Coronary artery (tissue), 2 donors: ENCODE measurements at regions not wholly inside any gene's neighbourhood (a gene's known extent, or its start where the extent isn't known, plus 50 kb on each side); places are given as distances from the start of the nearest gene placed in this dataset.

Experiments
- DNase-seq: peaks from one replicate; pipeline ENCODE4 v3.0.0-alpha.2; 2017; ENCODE audit warnings: low spot score
- H3K27ac ChIP-seq, 2 donors: fragments of 200-600 bp; sonication (generic); one replicate each; pipeline ENCODE4 v1.5.1; 2016 to 2019
- H3K4me3 ChIP-seq: fragments of 200-600 bp; sonication (generic); 2 replicates; pipeline ENCODE4 v1.5.1; 2016; ENCODE audit warnings: mild to moderate bottlenecking, moderate library complexity
- TF ChIP-seq, protein P1 (sequence below): fragments of 200-600 bp; sonication (generic); IDR thresholded peaks from one replicate; pipeline ENCODE4 v1.5.1; 2019; ENCODE audit warnings: antibody characterized with exemption

DNA sequence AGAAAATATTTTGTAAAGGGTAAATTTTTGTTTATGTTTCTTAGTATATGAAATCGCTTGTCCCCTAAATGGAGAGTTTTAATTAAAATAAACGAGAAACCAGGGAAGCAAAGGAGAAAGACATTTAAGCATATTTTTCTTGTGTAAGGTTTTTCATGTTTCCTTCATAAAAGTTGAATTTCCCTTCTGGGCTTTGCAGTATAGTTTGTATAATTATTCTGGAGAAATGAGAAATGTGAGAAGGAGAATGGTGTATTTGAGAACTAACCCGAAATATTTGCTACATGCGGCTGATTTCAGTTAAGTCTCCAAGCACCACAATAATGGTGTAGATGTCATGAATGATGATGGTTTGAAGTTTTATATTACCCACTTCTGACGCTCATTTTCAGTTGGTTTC, 307.7 kb upstream of the SEL1L start:
- TF ChIP-seq, protein P1, sequence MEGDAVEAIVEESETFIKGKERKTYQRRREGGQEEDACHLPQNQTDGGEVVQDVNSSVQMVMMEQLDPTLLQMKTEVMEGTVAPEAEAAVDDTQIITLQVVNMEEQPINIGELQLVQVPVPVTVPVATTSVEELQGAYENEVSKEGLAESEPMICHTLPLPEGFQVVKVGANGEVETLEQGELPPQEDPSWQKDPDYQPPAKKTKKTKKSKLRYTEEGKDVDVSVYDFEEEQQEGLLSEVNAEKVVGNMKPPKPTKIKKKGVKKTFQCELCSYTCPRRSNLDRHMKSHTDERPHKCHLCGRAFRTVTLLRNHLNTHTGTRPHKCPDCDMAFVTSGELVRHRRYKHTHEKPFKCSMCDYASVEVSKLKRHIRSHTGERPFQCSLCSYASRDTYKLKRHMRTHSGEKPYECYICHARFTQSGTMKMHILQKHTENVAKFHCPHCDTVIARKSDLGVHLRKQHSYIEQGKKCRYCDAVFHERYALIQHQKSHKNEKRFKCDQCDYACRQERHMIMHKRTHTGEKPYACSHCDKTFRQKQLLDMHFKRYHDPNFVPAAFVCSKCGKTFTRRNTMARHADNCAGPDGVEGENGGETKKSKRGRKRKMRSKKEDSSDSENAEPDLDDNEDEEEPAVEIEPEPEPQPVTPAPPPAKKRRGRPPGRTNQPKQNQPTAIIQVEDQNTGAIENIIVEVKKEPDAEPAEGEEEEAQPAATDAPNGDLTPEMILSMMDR = no peak
- Histone ChIP-seq H3K4me3 (no peak overlapping the region), H3K27ac (no peak overlapping the region)
- DNase-seq = no peak

GRCh38 chr14:81849714-81850113, 316.1 kb upstream of the SEL1L start:
- DNase-seq = no peak
- TF ChIP-seq, protein P1 = no peak
- Histone ChIP-seq H3K4me3 (no peak overlapping the region), H3K27ac (no peak overlapping the region)

GRCh38 chr14:81855007-81855406, 321.4 kb upstream of the SEL1L start:
- Histone ChIP-seq H3K4me3 (no peak overlapping the region), H3K27ac (no peak overlapping the region)
- no peak for DNase-seq
- TF ChIP-seq, protein P1 = no peak

DNA sequence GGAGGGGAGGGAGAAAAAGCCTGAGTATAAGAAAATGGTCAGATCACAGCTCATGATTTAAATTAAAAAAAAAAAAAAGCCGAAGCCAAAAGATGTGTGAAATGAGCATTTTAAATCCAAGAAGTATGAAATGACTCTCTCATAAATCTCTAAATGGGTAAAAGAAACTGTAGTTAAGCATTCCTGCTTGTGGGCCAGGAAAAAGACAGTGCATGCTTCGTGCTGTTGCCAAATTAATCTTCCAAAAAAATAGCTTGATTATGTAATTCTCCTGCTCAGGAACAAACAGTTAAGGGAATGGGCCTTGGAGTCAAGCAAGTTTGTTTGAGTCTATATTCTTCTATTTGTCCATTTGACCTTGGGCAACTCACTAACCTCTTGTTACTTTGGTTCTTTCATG, 325.4 kb upstream of the SEL1L start:
- TF ChIP-seq, protein P1 = no peak
- no peak overlapping the region for H3K27ac ChIP-seq
- no peak for DNase-seq
- H3K4me3 ChIP-seq = no peak overlapping the region

DNA sequence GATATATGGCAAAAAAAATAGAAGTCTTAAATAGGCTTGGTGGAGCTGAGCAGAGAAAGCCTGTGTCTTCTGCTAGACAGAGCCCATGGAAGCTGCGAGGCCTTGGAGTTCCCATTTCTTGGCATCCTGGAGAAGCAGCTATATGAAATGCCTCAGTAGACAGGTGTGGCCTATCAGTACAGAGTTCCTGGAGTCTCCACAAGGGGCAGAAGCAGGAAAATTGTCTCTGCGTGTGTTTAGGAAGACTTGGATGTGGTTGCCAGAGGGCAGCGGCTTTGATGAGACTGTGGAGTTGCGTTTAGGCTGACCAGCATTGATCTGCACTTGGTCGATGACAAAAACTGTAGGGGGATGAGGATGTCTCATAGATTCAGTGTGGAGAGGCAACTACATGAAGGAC, 334.5 kb upstream of the SEL1L start:
- no peak for DNase-seq
- TF ChIP-seq, protein P1 = no peak
- no peak overlapping the region for H3K27ac ChIP-seq
- no peak overlapping the region for H3K4me3 ChIP-seq

DNA sequence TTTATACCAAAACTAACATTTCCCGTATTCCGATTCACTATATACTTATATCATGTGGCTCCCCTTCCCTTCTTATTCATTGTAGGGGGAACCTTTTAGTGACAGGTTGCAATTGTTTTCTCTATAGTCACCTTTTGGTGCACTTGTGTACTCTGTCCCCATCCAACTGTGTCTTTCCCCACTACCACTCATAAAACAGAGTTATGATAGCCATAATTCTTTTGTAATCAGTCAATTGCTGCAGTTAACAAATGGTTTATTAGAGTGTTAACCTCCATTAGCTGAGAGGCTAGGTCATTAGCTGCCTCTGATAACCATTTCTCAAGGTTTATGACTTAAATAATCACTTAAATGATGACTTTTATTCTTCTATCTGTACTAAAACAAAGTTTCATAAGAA, 338.1 kb upstream of the SEL1L start:
- H3K27ac ChIP-seq = no peak overlapping the region
- TF ChIP-seq, protein P1 = no peak
- no peak overlapping the region for H3K4me3 ChIP-seq
- no peak for DNase-seq

- H3K4me3 ChIP-seq = no peak overlapping the region
- TF ChIP-seq, protein P1 = no peak
- H3K27ac ChIP-seq = no peak overlapping the region
- no peak for DNase-seq
These were observed 350.7 kb upstream of the SEL1L start for GRCh38 chr14:81884382-81884781.
